ENCODE measurements at regions not wholly inside any gene's neighbourhood (a gene's known extent, or its start where the extent isn't known, plus 50 kb on each side); places are given as distances from the start of the nearest gene placed in this dataset.
A peak's percentile ranks its signal among the peaks of the same experiment; 100 is the strongest.

- Histone ChIP-seq H3K27ac (no peak overlapping the region), H3K4me3 (no peak overlapping the region), H3K4me1 (replicated peaks in 1 of 2) (peaks cover 24 to 54% of the 10 kb centered on the region in 2 donors)
- in situ Hi-C loops (cut with MboI; ENCODE audit: low pct_unique_long_range_greater_than_20kb in 2 of 9, low sequenced_read_pairs in 9 of 9, unreplicated experiment in 9 of 9) = no loop called here
- WGBS, 10 experiments = 0 to 88% (median 74%) methylated on average over 1 to 2 of the region's 2 CpGs; no CpG with 5 or more reads in 1 of the 10 experiments
- peak in 7 of 8 experiments; percentile 8 to 25 (median 15) for ATAC-seq (replicated peaks in 6 of 8)
Measured at GRCh38 chr3:161576311-161576710, 79.7 kb downstream of the OTOL1 start.

DNA sequence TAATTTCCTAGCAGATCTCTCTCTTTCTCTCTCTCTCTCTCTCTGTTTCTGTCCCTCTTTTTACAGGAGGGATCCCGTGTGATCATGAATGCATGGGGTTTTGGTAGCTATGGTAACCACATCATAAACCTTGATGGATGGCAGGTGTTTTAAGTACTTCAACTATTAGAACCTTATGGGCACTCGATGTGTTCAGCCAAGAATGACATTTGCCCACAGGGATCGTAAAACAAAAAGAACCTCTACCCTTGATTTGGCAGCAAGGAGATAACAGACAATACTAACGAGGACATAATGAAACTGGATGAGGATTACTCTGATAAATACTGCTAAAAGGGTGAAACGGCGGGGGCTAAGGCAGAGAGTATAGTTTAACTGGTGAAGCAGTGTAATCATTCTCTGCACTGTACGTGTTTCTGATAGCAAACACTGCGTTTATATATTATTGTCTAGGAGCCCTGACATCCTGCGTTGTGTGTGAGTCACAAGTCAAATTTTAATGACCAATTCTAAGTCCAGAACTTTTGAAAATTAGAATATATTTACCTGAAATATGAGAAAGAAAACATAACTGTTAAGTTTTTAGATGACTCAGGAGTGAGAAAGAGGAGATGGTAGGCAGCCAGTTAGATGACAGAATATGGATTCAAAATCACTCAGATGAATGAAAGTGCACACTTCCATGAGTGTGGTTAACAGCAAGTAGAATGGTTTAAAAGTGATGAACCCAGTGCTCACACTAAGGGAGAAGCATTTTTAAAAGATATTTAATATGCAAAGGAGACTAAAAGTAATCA, 80.3 kb downstream of the OTOL1 start:
- no peak overlapping the region for H3K4me3 ChIP-seq
- peak in 7 of 8 experiments; percentile 18 to 72 (median 62) for ATAC-seq (replicated peaks in 6 of 8)
- H3K4me1 ChIP-seq (replicated peaks in 1 of 2) = peaks cover 24 to 54% of the 10 kb centered on the region in 2 donors
- H3K27ac ChIP-seq = no peak overlapping the region
- in situ Hi-C loops (cut with MboI; ENCODE audit: low pct_unique_long_range_greater_than_20kb in 2 of 9, low sequenced_read_pairs in 9 of 9, unreplicated experiment in 9 of 9) = no loop called here
- 0 to 77% (median 48%) methylated on average over 3 to 9 of the region's 9 CpGs for WGBS, 10 experiments

- WGBS, 10 experiments = 0 to 92% (median 22%) methylated on average over 1 of the region's 1 CpG
- Histone ChIP-seq H3K4me3 (no peak overlapping the region), H3K27ac (no peak overlapping the region), H3K4me1 (replicated peaks in 1 of 2) (peaks cover 24 to 49% of the 10 kb centered on the region in 2 donors)
- ATAC-seq (replicated peaks in 6 of 8) = no peak
- in situ Hi-C loops (cut with MboI; ENCODE audit: low pct_unique_long_range_greater_than_20kb in 2 of 9, low sequenced_read_pairs in 9 of 9, unreplicated experiment in 9 of 9) = no loop called here
Measured at GRCh38 chr3:161577662-161578061, 81.1 kb downstream of the OTOL1 start.

DNA sequence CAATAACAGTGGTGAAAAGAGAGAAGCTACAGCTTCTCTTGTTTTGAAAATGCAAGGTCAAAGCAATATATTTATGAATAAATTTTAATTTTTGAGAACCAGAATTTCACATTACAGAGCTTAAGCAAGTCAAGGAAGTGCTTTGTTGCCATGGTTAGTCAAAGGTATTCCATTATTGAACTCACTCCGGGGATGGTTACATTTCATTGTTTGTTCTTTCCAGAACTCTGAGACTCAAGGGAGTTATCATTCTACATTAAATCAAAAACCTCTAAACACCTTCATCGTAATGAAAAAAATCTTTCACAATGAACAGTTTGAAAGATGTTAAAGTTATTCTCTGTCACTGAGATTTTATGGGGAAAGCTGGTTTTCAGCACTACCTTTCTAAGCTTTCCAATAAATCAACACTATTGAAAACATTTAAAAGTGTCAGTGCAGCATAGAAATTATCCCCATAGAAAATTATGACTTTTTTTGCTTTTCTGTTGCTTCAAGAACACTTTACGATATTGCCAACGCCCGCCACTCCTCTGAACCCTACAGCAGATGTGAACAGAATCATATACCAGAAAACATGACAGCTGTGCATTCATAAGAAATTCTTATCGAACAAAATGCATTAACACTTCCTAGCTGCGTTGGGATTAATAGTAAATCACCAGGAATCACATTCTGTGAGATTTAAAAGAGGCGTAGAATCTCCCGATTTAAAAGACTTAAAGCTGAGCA, 83.0 kb downstream of the OTOL1 start:
- H3K4me1 ChIP-seq (replicated peaks in 1 of 2) = peaks cover 24 to 44% of the 10 kb centered on the region in 2 donors
- in situ Hi-C loops (cut with MboI; ENCODE audit: low pct_unique_long_range_greater_than_20kb in 2 of 9, low sequenced_read_pairs in 9 of 9, unreplicated experiment in 9 of 9) = no loop called here
- ATAC-seq (replicated peaks in 6 of 8) = peak in 5 of 8 experiments; percentile 57 to 84 (median 69)
- no peak overlapping the region for H3K4me3 ChIP-seq
- H3K27ac ChIP-seq = no peak overlapping the region
- 34 to 87% (median 54%) methylated on average over 5 to 9 of the region's 9 CpGs for WGBS, 10 experiments

DNA sequence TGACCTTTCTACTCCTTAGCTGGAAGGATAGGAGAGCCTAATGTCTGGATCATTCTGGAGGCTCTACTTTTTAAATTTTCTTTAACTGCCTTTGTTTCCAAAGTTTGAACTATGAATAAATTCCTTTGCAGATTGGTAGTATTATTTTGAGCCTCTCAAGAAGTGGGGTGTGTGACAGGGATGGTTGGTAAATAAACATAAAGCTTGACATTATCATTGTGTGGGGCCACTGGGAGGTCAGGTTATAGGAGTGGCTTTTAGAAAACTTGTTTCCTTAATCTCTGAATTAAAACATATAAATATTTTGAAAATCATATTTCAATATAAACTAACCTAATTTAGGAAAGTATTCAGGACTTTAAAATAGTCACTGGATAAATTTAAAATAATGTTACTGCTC, 89.3 kb downstream of the OTOL1 start:
- Histone ChIP-seq H3K27ac (no peak overlapping the region), H3K4me1 (replicated peaks in 1 of 2) (no peaks in the 10 kb centered on the region), H3K4me3 (no peak overlapping the region)
- in situ Hi-C loops (cut with MboI; ENCODE audit: low pct_unique_long_range_greater_than_20kb in 2 of 9, low sequenced_read_pairs in 9 of 9, unreplicated experiment in 9 of 9) = no loop called here
- ATAC-seq (replicated peaks in 6 of 8) = peak in 3 of 8 experiments; percentile 72 to 75 (median 75)

DNA sequence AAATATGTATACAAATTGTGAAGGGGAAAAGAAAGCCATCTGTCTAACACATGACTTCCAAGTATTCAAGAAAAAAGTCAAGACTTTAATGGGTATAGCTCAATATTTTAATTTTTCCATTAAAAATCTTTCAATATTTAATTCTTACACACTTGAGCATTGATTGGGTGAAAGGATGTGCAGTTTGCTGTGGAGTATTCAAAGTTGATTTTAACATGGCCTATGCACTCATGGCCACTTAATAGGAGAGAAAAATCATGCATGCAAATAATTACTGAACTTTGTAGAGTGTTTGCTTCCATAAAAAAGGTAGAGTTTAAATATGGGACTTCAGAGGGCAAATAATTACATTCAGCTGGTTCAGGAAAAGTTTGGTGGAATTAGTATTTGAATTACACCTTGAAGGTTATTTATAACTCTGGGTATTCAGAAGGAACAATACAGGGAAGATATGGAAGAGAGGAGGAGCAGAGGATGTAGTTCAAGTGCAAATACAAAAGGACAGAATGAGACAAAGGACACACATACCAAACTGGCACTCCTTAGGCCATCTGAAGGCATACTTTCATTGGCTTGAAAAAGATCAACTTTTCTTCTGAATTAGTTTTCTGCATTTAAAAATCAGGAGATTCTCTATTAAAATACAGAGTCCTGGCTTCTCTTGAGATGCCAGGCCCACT, 90.1 kb downstream of the OTOL1 start:
- no peak overlapping the region for H3K4me3 ChIP-seq
- ATAC-seq (replicated peaks in 6 of 8) = peak in 3 of 8 experiments; percentile 75 to 89 (median 77)
- no peak overlapping the region for H3K27ac ChIP-seq
- in situ Hi-C loops (cut with MboI; ENCODE audit: low pct_unique_long_range_greater_than_20kb in 2 of 9, low sequenced_read_pairs in 9 of 9, unreplicated experiment in 9 of 9) = no loop called here
- H3K4me1 ChIP-seq (replicated peaks in 1 of 2) = no peaks in the 10 kb centered on the region

DNA sequence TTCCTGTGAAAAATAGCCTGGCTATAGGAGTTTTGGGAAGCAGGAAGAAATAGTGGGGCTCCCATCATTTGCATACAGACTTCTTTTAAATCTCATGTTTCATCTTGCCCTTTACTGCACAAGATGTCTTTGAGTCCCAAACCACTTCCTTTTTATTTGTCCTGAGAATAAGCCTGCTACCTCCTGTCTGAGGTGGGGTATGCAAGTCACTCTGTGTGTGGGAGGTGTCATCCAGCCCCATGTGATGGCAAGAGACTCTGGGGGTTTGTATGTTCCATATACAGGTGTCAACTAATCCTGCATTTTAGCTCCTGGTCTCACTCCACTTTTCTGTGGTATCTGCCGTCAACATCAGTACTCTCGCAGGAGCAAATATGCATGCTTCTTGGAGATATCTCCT, 102.0 kb downstream of the OTOL1 start:
- H3K4me1 ChIP-seq (replicated peaks in 1 of 2) = no peaks in the 10 kb centered on the region
- H3K4me3 ChIP-seq = no peak overlapping the region
- WGBS, 10 experiments = 40 to 100% (median 96%) methylated on average over 1 to 2 of the region's 2 CpGs; no CpG with 5 or more reads in 2 of the 10 experiments
- in situ Hi-C loops (cut with MboI; ENCODE audit: low pct_unique_long_range_greater_than_20kb in 2 of 9, low sequenced_read_pairs in 9 of 9, unreplicated experiment in 9 of 9) = no loop called here
- no peak for ATAC-seq (replicated peaks in 6 of 8)
- H3K27ac ChIP-seq = no peak overlapping the region

DNA sequence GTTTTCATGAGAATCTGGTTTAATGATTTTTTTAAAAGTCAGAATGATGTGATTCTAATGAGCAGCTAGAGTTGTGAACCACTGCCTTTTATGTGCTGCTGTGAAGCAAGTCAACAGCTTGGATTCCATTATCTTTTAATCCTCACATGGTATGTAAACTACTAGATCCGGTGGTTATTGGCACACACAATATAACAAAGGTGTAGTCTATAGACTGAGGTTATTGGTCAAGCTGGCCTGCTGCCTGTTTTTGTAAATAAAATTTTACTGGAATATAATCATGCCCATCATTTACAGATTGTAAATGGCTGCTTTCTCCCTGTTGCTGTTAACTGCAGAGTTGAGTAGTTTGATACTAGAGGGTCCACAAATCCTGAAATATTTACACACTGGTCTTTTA, 103.1 kb downstream of the OTOL1 start:
- Histone ChIP-seq H3K4me3 (no peak overlapping the region), H3K4me1 (replicated peaks in 1 of 2) (no peaks in the 10 kb centered on the region), H3K27ac (no peak overlapping the region)
- 0 to 100% (median 53%) methylated on average over 1 of the region's 1 CpG; no CpG with 5 or more reads in 4 of the 10 experiments for WGBS, 10 experiments
- in situ Hi-C loops (cut with MboI; ENCODE audit: low pct_unique_long_range_greater_than_20kb in 2 of 9, low sequenced_read_pairs in 9 of 9, unreplicated experiment in 9 of 9) = no loop called here
- ATAC-seq (replicated peaks in 6 of 8) = peak in 1 of 8 experiments; percentile 64

- Histone ChIP-seq H3K4me3 (no peak overlapping the region), H3K27ac (no peak overlapping the region), H3K4me1 (replicated peaks in 1 of 2) (no peaks in the 10 kb centered on the region)
- peak in 1 of 8 experiments; percentile 34 for ATAC-seq (replicated peaks in 6 of 8)
- in situ Hi-C loops (cut with MboI; ENCODE audit: low pct_unique_long_range_greater_than_20kb in 2 of 9, low sequenced_read_pairs in 9 of 9, unreplicated experiment in 9 of 9) = no loop called here
- WGBS, 10 experiments = 0 to 100% (median 61%) methylated on average over 1 to 5 of the region's 5 CpGs; no CpG with 5 or more reads in 4 of the 10 experiments
Measured at GRCh38 chr3:161600173-161600572, 103.6 kb downstream of the OTOL1 start.

DNA sequence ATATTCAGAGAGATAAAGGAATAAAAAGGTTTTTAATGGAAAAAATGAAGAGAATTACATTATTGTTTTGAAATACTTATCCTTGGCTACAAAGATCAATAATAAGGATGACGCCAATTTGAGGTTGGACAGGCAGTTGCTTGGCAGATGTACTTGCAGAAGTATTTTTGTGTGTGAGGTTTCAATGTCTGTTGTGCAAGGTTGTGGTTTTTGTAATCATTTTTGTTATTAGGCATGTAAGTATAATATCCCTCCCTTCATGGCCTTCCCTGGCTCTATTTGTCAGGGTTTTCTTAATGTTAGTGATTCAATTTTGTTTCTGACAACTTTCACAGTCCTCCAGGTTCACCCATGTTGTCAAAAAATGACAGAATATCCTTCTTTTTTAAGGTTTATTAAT, 105.9 kb downstream of the OTOL1 start:
- 8 to 100% (median 100%) methylated on average over 1 of the region's 1 CpG; no CpG with 5 or more reads in 3 of the 10 experiments for whole genome bisulfite sequencing, 10 experiments
- Histone ChIP-seq H3K27ac (no peak overlapping the region), H3K4me3 (no peak overlapping the region), H3K4me1 (replicated peaks in 1 of 2) (no peaks in the 10 kb centered on the region)
- in situ Hi-C loops (cut with MboI; ENCODE audit: low pct_unique_long_range_greater_than_20kb in 2 of 9, low sequenced_read_pairs in 9 of 9, unreplicated experiment in 9 of 9) = no loop called here
- ATAC-seq (replicated peaks in 6 of 8) = peak in 2 of 8 experiments; percentile 48 to 68

DNA sequence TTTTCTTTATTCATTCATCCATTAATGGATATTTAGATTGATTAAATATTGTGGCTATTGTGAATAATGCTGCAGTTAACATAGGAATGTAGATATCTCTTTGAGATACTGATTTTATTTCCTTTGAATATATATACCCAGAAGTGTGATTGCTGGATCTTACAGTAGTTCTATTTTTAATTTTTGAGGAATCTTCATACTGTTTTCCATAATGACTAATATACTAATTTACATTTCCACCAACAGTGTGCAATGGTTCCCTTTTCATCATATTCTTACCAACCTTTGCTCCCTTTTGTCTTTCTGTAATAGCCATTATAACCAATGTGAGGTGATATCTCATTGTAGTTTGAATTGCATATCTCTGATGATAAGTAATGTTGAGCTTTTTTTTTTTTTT, 106.3 kb downstream of the OTOL1 start:
- Histone ChIP-seq H3K4me1 (replicated peaks in 1 of 2) (no peaks in the 10 kb centered on the region), H3K27ac (no peak overlapping the region), H3K4me3 (no peak overlapping the region)
- in situ Hi-C loops (cut with MboI; ENCODE audit: low pct_unique_long_range_greater_than_20kb in 2 of 9, low sequenced_read_pairs in 9 of 9, unreplicated experiment in 9 of 9) = no loop called here
- ATAC-seq (replicated peaks in 6 of 8) = peak in 2 of 8 experiments; percentile 77 to 80

DNA sequence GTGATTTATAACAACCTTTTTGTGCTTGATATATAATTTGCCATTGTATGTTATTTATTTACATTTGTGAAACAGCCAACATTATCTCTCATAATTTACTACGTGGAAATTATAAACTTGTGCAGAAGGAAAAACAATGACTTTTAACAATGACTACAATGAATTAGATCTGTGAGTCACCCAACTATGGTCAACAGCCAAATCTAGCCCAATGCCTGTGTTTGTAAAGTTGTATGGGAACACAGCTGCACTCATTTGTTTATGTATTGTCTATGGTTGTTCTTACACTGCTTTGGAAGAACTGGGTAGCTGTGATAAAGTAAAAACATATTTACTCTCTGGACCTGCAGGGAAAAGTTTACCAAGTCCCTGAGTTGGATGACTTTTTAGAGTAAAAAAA, 110.4 kb downstream of the OTOL1 start:
- ATAC-seq (replicated peaks in 6 of 8) = no peak
- Histone ChIP-seq H3K4me3 (no peak overlapping the region), H3K27ac (no peak overlapping the region), H3K4me1 (replicated peaks in 1 of 2) (no peaks in the 10 kb centered on the region)
- WGBS, 10 experiments = 0 to 100% (median 29%) methylated on average over 1 of the region's 1 CpG; no CpG with 5 or more reads in 2 of the 10 experiments
- in situ Hi-C loops (cut with MboI; ENCODE audit: low pct_unique_long_range_greater_than_20kb in 2 of 9, low sequenced_read_pairs in 9 of 9, unreplicated experiment in 9 of 9) = no loop called here

GRCh38 chr3:161619351-161619750, 122.7 kb downstream of the OTOL1 start:
- Histone ChIP-seq H3K27ac (no peak overlapping the region), H3K4me1 (replicated peaks in 1 of 2) (no peaks in the 10 kb centered on the region), H3K4me3 (no peak overlapping the region)
- in situ Hi-C loops (cut with MboI; ENCODE audit: low pct_unique_long_range_greater_than_20kb in 2 of 9, low sequenced_read_pairs in 9 of 9, unreplicated experiment in 9 of 9) = no loop called here
- peak in 3 of 8 experiments; percentile 44 to 96 (median 44) for ATAC-seq (replicated peaks in 6 of 8)
- 0 to 92% (median 58%) methylated on average over 1 of the region's 1 CpG; no CpG with 5 or more reads in 3 of the 10 experiments for WGBS, 10 experiments
